Progenitor cell of endocrine pancreas (in vitro differentiated cells): ENCODE measurements at regions not wholly inside any gene's neighbourhood (a gene's known extent, or its start where the extent isn't known, plus 50 kb on each side); places are given as distances from the start of the nearest gene placed in this dataset.

Experiments
- DNase-seq: peaks from one replicate; pipeline ENCODE4 v3.0.0; 2021; ENCODE audit warnings: low spot score; ENCODE audit not compliant: unreplicated experiment
- H3K27ac Mint-ChIP-seq: 2 replicates; pipeline ENCODE4 v1.8.0; 2021; ENCODE audit warnings: mild to moderate bottlenecking, moderate library complexity, mixed read lengths
- H3K27me3 Mint-ChIP-seq: 2 replicates; pipeline ENCODE4 v1.8.0; 2021; ENCODE audit warnings: mixed read lengths
- H3K36me3 Mint-ChIP-seq: 2 replicates; pipeline ENCODE4 v1.8.0; 2022; ENCODE audit warnings: mixed read lengths; ENCODE audit not compliant: insufficient read depth
- H3K4me1 Mint-ChIP-seq: 2 replicates; pipeline ENCODE4 v1.8.0; 2021; ENCODE audit warnings: low read depth, mixed read lengths
- H3K4me3 Mint-ChIP-seq: 2 replicates; pipeline ENCODE4 v1.8.0; 2021; ENCODE audit warnings: low read depth, mild to moderate bottlenecking, moderate library complexity, mixed read lengths
- H3K9me3 Mint-ChIP-seq: 2 replicates; pipeline ENCODE4 v1.8.0; 2021; ENCODE audit warnings: low read depth, mixed read lengths
- TF ChIP-seq, protein P1 (sequence below): fragments of 200-600 bp; sonication (generic); IDR thresholded peaks from one replicate; pipeline ENCODE4 v1.5.0; 2021; ENCODE audit warnings: antibody characterized with exemption, mild to moderate bottlenecking; ENCODE audit not compliant: unreplicated experiment

DNA sequence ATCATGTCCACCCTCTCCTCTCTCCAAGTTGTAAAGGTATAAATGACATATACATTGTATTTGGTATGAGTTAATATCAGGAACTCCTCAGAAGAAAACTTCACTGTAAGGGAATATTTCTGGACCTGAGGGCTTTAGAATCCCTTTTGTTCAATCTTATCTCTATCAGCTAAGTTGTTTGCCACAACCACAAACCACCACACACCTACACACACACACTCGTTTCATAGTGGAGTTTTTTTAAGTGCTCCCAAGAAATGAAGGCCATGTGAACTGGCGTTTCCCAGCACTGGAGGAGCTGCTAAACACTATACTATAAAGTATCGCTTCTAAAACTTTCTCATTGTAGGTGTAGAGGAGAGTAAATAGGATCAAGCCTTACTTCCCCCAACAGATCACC lies 64.8 kb upstream of the GHITM start:
- Mint-ChIP-seq H3K9me3 (peaks cover 5% of the 10 kb centered on the region), H3K27me3 (peaks cover 2% of the 10 kb centered on the region), H3K4me3 (no peak overlapping the region), H3K36me3 (no peaks in the 10 kb centered on the region), H3K4me1 (peaks cover 7% of the 10 kb centered on the region), H3K27ac (no peak overlapping the region)
- no peak for DNase-seq
- TF ChIP-seq, protein P1, sequence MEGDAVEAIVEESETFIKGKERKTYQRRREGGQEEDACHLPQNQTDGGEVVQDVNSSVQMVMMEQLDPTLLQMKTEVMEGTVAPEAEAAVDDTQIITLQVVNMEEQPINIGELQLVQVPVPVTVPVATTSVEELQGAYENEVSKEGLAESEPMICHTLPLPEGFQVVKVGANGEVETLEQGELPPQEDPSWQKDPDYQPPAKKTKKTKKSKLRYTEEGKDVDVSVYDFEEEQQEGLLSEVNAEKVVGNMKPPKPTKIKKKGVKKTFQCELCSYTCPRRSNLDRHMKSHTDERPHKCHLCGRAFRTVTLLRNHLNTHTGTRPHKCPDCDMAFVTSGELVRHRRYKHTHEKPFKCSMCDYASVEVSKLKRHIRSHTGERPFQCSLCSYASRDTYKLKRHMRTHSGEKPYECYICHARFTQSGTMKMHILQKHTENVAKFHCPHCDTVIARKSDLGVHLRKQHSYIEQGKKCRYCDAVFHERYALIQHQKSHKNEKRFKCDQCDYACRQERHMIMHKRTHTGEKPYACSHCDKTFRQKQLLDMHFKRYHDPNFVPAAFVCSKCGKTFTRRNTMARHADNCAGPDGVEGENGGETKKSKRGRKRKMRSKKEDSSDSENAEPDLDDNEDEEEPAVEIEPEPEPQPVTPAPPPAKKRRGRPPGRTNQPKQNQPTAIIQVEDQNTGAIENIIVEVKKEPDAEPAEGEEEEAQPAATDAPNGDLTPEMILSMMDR, result no peak

DNA sequence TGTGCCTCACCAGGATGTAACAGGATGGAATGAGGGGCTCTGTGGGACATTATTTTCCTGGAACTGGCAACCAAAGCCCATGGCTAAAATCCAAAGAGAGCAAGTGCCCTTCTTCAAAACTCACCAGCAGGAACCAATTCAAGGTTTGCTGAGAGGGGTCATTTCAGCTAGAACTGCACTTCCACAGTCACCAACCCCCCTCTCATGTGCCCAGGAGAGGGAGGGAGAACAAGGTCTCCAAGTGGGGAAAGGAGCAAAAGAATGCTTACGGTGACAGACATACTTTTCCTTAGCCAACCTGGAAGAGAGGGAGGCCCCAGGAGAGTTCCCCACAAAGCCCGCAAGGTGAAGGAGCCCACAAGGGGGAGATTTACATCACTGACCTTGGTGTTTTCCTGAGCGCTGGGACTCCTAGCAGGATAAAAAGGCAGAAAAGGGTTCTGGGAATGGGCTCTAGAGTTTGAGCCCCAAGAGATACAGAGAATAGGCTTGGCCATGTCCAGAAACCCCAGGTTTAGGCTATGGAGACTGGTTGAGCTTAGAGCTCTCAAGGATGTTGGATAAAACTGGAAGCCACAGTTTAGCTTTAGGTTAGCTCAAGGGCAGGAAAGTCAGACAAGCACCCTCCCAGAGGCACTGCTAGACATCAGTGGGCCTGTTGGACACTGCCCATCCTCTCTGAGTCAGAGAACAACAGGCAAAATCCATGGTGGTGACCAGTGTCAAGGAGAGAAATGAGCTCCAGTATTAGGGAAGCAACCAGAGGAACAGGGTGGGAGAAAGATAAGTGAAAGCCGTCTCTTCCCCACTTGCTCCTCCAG lies 63.9 kb upstream of the GHITM start:
- DNase-seq, result no peak
- Mint-ChIP-seq H3K4me3 (no peak overlapping the region), H3K27ac (no peak overlapping the region), H3K4me1 (peaks cover 7% of the 10 kb centered on the region), H3K27me3 (peaks cover 2% of the 10 kb centered on the region), H3K36me3 (no peaks in the 10 kb centered on the region), H3K9me3 (no peaks in the 10 kb centered on the region)
- TF ChIP-seq, protein P1, result no peak

DNA sequence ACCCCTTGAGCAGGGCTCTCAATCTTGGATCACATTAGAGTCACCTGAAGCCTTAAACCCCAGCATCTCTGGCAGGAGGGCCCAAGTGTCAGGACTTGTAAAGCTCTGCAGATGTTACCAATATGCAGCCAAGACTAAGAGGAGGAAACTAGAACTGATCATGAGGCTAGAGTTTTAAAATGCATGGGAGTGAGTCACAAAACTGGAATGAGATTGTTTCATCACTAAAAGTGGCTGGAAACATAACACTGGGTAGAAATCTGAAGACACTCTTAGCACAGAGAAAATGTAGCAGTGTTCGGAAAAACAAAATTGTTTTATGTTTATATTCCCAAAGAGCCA lies 63.3 kb upstream of the GHITM start:
- H3K27me3 Mint-ChIP-seq, result peaks cover 2% of the 10 kb centered on the region
- H3K9me3 Mint-ChIP-seq, result no peaks in the 10 kb centered on the region
- H3K36me3 Mint-ChIP-seq, result no peaks in the 10 kb centered on the region
- H3K4me3 Mint-ChIP-seq, result no peak overlapping the region
- H3K27ac Mint-ChIP-seq, result no peak overlapping the region
- no peak for DNase-seq
- H3K4me1 Mint-ChIP-seq, result peaks cover 7% of the 10 kb centered on the region
- TF ChIP-seq, protein P1, result no peak

DNA sequence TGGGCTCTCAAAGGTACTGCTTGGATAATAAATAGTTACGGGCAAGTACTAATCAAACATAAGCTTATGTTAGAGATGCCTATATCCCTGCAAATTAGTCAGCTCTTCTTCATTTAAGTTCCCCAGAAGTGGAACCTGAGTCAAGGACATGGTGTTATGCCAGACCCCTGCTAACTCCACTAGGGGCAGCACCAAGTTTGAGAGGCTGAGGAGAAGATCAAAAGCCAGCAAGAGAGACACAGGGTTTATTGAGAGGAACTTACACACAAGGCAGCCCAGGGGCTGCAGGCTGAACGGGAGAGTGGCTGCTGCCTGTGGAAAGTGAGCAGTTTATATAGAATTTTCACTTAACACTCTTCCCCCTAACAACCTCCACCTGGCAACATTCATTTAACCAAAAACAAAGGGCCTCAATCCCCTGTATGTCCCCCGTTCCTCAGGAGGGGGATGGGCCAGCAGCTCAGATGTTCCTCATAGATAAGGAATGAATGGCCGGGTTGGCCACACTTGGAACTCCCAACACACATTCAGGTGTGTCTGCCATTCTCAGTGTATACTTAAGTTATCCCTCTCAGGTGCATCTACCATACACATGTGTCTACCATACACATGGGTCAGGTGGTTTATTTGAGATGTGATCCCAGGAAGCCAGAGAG lies 62.6 kb upstream of the GHITM start:
- H3K4me3 Mint-ChIP-seq, result no peak overlapping the region
- H3K9me3 Mint-ChIP-seq, result no peaks in the 10 kb centered on the region
- TF ChIP-seq, protein P1, result peak; percentile 46

DNA sequence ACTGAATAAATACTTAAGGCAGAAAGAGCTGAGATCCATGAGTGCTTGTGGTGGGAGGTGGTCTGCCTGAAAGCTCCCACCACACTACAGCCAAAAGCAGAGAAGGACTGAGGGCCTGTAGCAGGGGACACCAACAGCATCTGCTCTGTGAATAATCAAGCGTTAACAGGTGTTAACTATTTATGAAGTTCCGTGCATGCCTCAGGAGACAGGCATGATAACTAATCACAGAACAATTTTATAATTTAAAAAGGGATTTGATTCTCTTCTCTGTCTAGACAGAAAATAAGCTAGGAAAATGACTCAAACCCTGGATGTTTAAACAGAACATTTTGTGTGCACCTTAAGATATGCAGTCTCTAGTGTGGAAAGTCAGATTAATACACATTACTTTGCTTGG lies 61.5 kb upstream of the GHITM start:
- H3K4me3 Mint-ChIP-seq, result no peak overlapping the region

More for the DNA sequence above, 62.6 kb upstream of the GHITM start:
- DNase-seq, result no peak
- Mint-ChIP-seq H3K27me3 (peaks cover 2% of the 10 kb centered on the region), H3K36me3 (no peaks in the 10 kb centered on the region), H3K27ac (no peak overlapping the region), H3K4me1 (peaks cover 7% of the 10 kb centered on the region)

More for the DNA sequence above, 61.5 kb upstream of the GHITM start:
- DNase-seq, result no peak
- TF ChIP-seq, protein P1, result no peak
- Mint-ChIP-seq H3K27me3 (peaks cover 2% of the 10 kb centered on the region), H3K36me3 (no peaks in the 10 kb centered on the region), H3K27ac (no peak overlapping the region), H3K9me3 (no peaks in the 10 kb centered on the region), H3K4me1 (peaks cover 7% of the 10 kb centered on the region)
